HG03432 (cell line): ENCODE measurements at regions not wholly inside any gene's neighbourhood (a gene's known extent, or its start where the extent isn't known, plus 50 kb on each side); places are given as distances from the start of the nearest gene placed in this dataset.
"Not testable (repeated sequence)": the region's sequence is repeated elsewhere in the genome, so short reads cannot be mapped to it uniquely, and the experiment has no call there.

Experiments
- ATAC-seq: cut with Tn5 transposase; IDR thresholded peaks from one replicate; pipeline ENCODE4 v1.9.1; 2021; ENCODE audit warnings: mild to moderate bottlenecking, moderate library complexity; ENCODE audit not compliant: unreplicated experiment

DNA sequence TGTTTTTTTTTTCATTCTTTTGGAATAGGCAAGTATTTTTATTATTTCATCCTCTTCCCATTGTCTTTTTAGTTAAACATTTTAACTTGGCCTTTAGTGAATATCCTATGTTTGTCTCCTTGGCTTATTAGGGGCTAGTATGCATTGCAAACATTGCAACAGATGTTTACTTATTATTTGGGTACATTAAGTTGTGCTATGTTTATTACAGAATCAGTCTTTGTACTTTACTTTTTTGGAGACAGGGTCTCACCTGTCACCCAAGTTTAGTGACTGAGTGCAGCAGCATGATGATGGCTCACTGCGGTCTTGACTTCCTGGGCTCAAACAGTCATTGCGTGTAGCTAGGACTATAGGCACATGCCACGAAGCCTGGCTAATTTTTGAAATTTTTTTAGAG, 51.1 kb upstream of the NUDT6 start:
- no peak for ATAC-seq

DNA sequence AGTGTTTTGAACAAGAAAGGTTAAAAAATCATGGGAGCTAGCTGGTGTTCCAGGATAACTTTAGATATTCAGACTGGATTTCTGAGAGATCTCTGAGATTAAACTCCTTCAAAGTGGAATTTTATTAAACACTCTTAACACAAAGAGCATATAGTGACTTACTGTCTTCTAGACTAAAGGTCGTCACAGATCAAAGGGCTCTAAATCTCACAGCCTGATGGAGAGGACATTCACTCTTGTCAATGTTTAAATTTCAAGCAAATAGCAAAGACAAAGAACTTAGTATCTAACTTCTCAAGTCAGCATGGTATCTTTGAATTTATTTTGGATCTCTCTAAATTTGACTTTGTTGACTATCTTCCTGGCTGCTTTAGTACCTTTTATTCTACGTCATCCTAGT, 53.7 kb upstream of the NUDT6 start:
- ATAC-seq: no peak

DNA sequence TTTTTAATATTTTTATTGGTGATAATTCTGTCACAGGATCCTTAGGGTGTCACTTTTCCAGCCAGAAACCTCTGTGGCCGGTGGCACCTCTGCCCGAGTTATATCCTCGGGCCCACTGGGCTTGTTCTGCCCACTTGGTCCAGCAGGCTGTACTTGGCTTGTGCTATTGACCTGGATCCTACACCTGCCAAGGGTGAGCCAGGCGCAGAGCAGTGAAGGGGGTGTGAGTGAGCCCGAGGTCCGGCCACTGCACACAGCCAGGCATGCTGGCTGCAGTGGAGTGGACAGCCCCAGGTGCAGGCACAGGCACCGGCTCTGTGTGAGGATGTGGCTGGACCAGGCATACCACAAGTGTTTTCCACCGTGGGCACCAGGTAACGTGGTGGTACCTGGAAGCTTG, 54.7 kb upstream of the NUDT6 start:
- no peak for ATAC-seq

DNA sequence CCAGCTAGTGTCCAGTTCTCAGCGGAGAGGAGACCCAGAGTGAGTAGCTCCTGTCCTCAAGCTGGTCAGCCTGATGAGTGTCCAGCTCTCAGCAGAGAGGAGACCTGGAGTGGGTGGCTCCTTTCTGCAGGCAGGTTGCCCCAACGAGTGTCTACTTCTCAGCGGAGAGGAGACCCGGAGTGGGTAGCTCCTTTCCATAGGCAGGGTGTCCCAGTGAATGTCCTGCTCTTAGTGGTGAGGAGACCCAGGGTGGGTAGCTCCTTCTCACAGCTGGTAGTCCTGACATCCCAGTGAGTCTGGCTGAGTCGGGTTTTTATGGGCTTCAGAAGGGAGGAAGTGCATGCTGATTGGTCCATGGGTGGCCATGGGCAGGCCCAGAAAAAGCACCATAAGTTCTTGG, 55.7 kb upstream of the NUDT6 start:
- no peak for ATAC-seq

DNA sequence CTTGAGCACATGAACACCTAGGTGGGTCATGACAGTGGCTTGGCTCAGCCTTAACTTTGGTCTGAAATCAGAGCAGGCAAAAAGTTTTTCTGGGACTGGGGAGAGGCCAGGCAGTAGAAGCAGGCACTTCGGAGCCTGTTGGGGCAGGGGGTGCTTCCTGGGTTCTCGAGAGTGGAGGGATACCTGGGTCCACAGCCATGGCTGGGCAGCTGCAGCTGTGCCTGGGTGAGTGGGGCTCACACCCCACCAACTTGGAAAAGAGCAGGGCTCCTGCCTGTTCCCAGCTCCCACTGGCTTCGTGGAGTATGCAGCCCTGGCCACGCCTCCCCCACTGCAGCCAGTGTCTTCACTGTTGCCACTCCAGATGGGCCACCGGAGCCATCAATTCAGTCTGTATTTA, 56.4 kb upstream of the NUDT6 start:
- no peak for ATAC-seq

DNA sequence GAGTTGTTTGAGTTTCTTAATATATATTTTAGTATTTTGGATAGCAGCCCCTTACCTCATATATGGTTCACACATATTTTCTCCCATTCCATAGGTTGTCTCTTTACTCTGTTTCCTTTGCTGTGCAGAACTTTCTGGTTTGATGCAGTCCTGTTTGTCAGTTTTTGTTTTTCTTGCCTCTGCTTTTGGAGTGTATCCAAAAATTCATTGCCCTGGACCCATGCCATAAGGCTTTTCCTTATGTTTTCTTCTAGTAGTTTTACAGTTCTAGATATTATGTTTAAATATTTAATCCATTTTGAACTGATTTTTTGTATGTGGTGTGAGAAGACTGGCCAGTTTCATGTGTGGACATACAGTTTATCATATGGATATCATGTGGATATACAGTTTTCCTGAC, 58.5 kb upstream of the NUDT6 start:
- no peak for ATAC-seq

DNA sequence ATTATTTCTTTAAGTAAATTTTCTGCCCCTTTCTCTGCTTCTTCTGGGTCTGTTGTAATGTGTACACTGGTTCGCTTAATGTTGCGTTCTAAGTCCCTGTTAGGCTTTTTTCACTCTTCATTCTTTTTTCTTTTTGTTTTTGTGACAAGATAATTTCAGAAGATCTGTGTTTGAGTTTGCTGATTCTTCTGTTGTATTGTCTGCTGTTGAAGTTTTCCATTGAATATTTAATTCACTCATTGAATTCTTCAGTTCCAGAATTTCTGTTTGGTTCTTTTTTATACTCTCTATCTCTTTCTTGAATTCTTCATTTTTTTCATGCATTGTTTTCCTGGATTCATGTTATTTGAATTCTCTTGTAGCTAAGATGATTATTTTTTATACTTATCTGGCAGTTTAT, 66.3 kb upstream of the NUDT6 start:
- ATAC-seq: no peak

DNA sequence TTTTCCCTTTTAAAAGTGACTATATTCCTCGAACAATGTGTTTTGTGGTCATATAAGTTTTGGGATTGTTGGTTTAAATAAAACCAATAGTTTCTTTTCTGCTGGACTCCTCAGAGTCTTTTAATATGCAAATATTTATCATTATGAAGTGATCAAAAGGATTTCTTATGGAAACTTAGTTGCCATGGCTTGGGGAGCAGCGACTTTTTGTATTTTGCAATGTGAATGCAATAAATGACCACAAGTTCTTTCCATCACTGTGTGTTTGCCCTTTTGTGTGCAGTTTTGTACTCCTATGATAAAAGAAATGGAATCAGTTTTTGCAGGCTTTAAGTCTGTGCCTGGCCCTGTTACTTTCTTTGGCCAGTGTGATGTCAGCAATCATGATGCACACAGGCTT, 68.5 kb upstream of the NUDT6 start:
- ATAC-seq: no peak

DNA sequence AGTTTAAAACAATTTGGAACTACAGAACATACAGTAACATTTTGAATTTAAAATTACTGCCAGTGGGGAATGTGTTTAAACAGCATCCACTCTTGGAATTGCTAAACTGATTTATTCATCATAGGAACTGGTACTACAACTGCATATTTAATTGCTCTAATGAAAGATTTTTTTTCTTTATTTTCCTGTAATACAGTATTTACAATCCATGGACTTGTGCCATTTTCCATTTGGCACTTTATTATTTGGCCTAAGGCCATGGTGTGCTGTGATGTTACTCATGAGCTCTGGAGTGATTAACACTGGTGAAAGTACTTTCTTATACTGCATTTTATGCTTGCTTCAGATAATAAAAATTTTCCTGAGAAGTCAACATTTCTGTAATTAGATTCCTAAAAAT, 69.7 kb upstream of the NUDT6 start:
- no peak for ATAC-seq

DNA sequence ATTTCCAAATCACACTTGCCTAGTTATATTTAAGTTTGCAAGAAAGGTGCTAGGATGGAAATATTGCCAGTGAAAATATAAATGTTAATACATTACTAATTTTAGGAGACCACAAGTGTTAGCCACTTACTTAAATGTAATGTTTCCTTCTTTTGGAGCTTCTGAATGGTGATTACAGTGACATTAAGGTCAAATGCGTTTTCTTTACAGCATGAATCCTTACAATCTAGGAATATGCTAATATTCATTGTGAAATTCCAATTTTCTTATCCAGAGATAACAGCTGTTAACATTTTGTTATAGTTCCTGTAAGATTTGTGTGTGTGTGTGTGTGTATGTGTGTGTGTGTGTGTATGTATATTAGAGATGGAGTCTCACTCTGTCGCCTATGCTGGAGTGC, 70.2 kb upstream of the NUDT6 start:
- ATAC-seq: no peak

DNA sequence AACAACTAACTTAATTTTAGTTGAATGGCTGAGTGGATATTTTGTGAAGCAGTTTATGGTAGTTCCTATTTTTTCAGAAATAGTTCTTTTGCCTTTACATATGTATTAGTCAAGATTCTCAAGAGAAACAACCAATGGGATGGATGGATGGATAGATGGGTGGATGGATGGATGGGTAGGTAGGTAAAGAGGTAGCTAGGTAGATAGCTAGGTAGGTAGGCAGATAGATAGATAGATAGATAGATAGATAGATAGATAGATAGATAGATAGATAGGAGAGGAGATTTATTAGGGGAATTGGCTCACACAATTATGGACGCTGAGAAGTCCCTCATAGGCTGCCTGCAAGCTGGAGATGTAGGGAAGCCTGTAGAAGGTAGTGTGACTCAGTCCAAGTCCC, 74.0 kb upstream of the NUDT6 start:
- ATAC-seq: no peak

DNA sequence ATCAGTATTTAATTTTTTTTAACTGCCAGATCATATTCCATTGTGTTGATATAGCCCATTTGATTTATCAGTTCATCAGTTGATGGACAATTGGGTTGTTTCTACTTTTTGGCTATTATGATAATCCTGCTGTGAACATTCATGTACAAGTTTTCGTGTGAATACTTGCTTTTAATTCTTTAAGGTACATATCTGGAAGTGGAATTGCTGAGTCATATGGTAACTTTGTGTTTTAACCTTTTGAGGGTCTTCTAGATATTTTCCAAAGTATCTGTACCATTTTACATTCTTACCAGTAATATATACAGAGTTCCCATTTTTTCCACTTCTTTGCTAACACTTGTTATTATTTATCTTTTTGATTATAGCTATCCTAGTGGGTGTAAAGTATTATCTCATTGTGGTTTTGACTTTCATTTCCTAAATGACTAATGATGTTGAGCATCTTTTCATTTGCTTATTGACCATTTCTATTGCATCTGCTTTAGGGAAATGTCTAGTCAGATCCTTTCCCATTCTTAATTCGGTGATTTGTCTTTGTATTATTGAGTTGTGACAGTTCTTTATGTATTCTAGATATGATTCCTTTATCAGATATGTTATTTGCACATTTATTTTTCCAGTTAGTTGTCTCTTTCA, 75.2 kb upstream of the NUDT6 start:
- ATAC-seq: peak; percentile 85

DNA sequence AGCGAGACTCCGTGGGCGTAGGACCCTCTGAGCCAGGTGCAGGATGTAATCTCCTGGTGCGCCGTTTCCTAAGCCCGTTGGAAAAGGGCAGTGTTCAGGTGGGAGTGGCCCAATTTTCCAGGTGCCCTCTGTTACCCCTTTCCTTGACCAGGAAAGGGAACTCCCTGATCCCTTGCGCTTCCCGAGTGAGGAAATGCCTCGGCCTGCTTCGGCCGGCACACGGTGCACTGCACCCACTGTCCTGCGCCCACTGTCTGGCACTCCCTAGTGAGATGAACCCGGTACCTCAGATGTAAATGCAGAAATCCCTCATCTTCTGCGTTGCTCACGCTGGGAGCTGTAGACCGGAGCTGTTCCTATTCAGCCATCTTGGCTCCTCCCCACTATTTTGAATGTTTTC, 81.7 kb upstream of the NUDT6 start:
- ATAC-seq: not testable (repeated sequence)

DNA sequence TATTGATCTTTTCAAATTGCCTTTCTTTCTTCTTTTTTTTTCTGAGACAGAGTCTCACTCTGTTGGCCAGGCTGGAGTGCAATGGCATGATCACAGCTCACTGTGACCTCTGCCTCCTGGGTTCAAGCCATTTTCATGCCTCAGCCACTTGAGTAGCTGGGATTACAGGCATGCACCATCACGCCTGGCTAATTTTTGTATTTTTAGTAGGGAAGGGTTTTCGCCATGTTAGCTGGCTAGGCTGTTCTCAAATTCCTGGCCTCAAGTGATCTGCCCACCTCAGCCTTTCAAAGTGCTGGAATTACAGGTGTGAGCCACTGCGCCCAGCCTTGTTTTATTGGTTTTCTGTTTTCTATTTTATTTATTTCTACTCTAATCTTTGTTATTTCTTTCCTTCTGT, 82.7 kb upstream of the NUDT6 start:
- ATAC-seq: not testable (repeated sequence)

DNA sequence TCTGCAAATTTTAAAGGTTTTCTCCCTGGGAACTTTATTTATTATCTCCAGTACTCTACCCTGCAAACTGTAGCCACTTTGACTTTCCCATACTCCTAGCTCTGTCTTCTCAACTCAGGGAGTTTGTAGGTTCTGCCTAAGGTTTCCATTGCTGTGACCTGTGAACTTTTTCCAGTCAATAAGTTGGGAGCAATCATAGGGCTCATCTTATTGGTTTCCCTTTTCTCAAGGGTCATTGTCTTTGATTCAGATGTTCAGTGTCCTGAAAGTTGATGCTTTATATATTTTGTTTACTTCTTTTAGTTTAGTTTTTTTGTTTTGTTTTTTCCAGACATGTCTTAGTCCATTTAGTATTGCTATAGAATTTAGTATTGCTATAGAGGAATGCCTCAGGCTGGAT, 85.3 kb upstream of the NUDT6 start:
- ATAC-seq: no peak

DNA sequence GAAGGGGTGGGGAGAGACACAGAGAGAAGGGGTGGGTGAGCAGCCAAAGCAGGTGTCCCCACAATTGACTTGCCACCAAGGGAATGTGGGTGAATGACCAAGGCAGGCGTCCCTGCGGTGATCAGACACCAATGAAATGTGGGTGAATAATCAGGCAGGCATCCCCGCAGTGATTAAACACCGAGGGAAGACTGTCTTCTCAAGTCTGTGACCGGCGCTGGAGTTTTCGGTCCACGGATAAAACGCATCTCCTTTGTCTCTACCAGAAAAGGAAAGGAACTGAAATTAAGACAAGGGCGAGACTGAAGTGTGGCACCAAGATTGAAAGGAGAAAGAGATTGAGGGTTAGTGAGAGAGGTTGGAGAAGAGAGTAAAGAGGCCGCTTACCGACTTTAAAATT, 90.0 kb upstream of the NUDT6 start:
- ATAC-seq: not testable (repeated sequence)

DNA sequence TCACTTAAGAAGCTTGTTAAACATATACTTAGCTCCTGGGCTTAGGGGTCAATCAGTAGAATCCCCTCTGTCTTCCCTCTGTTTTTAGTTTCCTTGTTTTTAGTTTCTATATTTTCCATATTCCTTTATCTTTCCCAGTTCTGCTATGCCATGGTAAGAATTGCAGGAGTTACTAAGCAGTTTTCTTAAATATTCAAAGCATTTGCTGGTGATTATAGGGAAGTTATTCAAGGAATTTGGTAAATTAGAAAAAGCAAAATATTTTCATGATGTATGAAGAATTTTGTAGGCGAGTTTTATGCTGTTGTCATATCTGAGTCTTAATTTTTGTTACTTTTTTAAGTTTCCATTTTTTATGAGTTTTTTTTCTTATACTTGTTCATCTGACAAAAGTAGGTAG, 91.6 kb upstream of the NUDT6 start:
- ATAC-seq: no peak

DNA sequence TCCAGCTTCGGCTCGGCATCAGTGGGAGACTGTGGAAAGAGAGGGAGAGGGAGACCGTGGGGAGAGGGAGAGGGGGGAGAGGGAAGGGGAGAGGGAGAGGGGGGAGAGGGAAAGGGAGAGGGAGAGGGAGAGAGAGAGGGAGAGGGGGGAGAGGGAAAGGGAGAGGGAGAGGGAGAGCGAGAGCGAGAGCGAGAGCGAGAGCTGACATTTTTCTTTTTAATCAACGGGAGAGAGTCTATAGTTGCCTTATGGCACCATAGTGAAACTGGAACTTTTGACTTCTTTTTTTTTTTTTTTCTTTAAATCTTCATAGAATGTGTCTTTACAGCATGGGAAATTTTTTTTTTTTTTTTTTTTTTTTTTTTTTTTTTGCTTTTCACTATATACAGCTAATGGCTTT, 94.7 kb upstream of the NUDT6 start:
- ATAC-seq: no peak

DNA sequence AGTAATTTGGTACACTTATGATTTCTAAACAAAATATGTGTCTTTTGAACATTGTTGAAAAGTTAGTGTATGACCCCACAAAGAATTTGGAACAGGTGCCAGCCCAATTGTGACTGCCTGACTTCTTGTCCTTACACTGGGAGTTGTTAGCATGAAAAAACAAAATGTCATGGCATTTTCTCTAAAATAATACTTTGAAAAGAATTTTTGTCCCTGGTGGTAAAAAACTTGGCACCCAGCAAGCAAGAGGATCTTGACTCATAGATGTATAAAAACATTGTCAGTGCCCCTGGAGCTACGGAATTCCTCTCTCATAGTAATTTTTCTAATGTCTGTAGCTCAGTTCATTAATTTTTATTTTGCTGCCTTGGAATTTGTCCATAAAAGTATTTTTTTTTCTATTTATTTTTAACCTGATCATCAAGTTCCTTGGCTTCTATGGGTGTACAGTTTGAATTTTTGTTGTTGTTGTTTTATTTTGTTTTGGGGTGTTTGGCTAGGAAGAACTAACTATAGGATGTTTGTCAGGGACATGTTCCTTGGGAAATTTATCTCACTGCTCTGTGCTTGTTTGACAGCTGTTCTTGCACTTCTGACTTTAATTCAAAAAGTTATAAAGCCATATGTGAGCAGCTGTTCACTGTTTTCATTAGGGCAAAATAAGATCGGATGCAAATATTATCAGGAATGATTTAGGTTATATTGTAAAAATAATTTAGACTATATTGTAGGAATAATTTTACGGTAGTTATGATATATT, 95.4 kb upstream of the NUDT6 start:
- no peak for ATAC-seq

DNA sequence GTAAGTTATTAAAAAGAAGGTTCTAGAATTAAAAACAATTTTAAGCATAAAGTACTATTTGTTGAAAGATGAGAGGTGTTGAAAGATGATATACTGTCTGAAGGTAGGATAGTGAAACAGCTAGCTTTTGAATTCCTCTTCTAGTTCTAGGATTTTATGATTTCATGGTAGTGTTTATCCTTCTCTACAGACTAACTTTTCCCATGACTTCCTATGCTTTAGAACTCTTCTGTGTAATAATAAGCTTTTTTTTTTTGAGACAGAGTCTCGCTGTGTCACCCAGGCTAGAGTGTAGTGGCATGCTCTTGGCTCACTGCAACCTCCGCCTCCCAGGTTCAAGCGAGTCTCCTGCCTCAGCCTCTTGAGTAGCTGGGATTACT, 96.0 kb upstream of the NUDT6 start:
- ATAC-seq: no peak

DNA sequence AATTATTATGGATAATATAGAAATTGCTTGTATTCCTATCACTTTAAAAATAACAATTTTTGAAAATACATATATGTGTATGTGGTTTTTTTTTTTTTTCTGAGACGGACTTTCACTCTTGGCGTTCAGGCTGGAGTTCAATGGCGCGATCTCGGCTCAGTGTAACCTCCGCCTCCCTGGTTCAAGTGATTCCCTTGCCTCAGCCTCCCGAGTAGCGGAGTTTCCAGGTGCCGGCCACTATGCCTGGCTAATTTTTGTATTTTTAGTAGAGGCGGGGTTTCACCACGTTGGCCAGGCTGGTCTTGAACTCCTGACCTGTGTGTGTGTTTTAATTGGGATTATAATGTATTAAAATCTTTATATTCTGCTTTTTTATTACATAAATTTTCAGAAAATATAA, 97.9 kb upstream of the NUDT6 start:
- no peak for ATAC-seq

DNA sequence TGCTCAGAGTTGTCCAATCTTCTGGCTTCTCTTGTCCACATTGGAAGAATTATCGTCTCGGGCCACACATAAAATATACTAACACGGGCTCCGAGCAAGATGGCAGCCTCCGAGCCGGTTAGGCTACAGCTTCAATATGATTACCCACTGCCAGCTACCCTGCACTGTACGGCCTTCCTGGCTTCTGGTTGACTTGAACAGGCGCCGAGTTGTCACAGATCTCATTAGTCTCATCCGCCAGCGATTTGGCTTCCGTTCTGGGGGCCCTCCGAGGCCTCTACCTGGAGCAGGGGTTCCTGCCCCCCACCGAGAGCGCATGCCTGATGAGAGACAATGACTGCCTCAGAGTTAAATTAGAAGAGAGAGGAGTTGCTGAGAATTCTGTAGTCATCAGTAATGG, 101.2 kb upstream of the NUDT6 start:
- no peak for ATAC-seq

DNA sequence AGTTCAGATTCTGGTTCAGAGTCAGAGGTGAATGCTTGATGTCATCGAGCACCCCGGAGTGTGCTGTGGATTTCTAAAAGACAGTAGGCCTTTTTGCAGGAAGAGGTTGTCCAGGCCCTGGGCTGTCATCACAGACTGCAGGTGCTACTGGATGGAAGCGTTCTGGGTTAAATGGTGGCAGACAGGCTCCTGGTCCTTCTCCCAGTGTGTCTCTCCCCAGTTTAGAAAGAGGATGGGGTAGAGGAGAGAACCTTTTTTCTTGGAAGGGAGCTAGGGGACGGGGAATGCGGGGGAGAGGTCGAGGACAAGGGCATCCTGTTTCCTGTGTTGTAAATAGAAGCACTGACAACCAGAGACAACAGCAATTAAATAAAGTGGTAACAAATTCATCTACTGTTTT, 102.3 kb upstream of the NUDT6 start:
- no peak for ATAC-seq
